Stimulated activated CD8-positive, alpha-beta memory T cell treated with anti-CD3 and anti-CD28 coated beads, Interleukin-12 subunit alpha, Interleukin-12 subunit beta, amount 100 ng/mL, for 4 hours (primary cell): ENCODE measurements at regions not wholly inside any gene's neighbourhood (a gene's known extent, or its start where the extent isn't known, plus 50 kb on each side); places are given as distances from the start of the nearest gene placed in this dataset.
"Not testable (repeated sequence)": the region's sequence is repeated elsewhere in the genome, so short reads cannot be mapped to it uniquely, and the experiment has no call there.

Source experiments
- DNase-seq: peaks from one replicate; pipeline ENCODE4 v3.0.0-alpha.2; 2020; ENCODE audit warnings: low read depth

DNA sequence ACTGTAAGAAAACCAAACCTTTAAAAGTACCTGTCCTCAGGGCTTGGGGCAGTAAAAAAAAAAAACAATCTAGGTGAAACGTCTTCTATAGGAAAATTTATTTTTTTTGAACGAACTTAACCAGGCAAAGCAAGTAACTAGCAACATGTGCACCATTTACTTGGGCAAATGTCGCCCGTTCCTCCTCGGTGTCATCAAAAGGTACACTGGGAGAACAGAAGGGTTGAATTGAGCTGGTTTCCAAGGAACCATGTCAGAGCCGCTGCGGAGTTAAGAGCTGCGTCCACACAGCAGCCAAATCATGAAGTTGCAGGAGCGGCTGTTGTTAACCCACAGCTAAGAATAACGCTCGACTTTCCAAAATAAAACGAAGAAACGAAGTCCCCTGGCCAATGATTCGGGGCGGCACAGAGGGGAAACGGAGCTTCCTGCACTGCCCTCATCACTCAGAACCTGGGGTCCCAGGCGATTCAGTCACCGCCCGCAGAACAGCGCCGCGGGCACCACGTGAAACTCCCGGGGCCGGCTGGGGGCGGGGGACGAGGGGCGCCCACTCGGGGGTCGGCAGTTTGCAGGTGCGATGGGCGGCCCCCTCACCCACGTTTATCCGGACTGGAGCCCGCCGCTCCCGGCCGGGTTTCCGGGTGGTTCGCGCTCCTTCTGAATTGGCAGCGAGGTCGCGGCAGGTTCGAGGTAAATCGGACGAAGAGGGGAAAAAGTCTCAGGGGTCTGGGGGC lies 53.6 kb upstream of the PLGLB1 start:
- DNase-seq = peak; percentile 32

DNA sequence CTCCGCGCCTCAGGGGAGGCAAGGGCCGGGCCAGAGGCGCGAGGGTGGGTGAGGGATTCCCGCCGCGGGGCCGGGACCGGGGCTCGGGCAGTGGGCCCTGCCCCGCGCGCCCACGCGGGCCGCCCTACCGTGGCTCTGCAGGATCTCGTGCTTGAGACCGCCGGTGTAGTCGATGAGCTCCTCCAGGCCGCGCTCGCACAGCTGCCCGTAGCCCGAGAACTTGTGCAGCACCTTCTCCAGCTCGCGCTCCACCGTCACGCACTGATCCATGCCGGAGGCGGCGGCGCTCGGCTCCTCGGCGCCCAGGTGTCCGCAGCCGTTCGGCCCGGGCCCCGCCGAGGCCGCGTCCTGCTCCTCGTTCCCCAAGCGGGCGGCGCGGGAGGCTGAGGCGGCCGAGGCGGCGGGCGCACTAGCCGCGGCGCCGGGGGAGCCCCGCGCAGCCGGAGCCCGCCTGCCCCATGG lies 54.2 kb upstream of the PLGLB1 start:
- peak; percentile 49 for DNase-seq

DNA sequence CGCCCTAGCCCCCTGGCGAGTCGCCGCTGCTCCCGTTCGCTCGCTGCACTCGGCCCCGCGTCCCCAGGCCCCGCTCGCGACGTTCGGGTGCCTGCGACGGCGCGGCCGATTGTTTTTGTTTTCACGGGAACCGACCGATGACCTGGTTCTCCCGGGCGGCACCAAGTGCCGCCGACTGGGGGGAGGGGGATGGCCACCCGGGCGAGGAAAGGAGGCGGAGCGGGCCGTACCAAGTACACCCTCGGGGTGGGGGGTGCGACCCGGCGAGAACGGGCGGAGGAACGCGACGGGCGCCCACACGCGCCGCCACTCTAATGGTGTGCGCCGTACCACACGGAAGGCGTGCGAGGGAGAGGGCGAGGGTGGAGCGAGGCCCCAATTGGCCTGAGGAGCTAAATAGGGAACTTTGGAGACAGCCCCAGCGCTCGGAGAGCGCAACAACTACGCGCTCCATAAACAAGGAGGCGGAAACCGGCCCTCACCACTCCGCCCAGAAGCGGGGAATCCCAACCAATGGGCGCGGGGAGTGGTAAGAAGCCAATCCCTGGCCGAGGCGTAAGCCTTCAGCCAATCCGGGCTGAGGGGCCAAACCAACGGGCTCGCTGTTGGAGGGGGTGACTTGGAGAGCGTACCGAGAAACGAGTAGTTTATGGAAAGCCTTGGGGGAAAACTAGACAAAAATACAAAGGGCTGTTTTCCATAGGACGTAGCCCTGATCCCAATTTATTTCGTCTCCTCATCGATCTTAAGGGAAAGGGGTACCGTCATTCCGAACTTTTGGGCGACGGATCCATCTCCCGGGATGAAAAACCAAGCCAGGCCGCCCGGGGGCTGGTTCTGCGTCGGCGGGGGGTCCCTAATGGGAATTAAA lies 54.8 kb upstream of the PLGLB1 start:
- peak; percentile 78 for DNase-seq

DNA sequence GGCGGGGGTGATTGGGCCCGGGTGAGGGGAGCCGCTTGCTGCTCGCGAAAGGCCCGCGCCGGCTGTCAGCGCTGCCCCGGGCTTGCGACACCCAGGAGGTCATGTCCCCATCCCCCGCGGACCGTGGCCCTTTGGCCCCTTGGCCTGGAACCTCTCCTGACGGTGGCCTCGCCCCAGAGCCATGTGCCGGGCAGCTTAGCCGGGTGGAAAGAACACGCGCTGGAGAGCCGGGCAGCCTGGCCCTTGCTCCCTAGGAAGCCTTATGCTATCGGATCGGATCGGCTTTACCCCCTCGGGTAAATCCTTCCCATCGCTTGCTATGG lies 55.4 kb upstream of the PLGLB1 start:
- not testable (repeated sequence) for DNase-seq

DNA sequence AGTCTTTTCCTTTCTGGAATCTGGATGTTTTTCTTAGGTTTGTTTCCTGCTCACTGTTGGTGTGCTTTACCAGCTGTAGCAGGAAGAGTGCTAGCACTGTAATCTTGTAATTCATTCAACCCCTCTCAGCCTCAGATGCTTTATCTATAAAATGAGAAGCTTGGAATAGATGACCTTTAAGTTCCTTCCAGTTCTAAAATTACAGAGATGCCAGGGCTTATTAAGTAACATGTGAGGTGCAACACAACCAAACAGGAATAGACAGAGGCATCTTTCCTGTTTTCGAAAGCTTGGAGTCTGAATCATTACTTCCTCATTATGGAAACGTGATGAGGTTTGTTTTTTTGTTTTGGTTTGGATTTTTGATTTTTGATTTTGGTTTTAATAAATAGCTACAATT lies 60.1 kb upstream of the PLGLB1 start:
- not testable (repeated sequence) for DNase-seq

DNA sequence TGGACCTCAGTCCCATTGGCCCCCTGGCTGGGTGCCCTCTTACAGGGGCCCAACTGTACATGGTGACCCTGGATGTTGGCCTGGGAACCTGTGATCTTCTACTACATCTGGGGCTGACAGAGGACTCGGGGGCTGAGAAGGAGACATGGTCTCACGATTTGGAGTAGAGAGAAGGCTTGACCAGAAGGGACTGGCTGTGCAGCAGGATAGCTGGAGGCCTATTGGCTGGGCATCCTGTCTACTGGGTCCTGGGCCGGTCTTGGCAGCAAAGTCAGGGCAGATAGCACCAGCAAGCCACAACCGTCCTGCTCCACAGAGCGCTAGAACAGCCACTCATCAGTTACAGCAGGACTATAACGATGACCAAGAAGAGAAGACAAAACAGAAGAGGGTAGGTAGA lies 66.4 kb upstream of the PLGLB1 start:
- DNase-seq = not testable (repeated sequence)

DNA sequence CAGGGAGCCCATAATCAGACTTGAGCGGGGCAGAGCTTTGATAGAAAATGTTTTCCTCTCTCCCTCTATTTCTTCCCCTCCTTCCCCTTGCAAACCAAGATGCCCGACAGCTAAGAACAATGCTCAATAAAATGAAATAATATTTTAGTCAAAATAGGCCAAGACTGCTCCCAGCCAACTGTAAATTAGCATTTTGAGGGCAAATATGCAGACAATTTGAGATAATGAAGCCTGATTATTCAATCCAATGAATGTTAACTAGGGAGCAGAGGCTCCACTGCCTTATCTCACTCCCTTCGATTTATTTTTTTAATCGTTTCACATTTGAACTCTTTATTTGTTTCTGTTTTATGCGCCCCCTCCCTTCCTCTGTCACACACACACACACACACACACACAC lies 67.8 kb upstream of the PLGLB1 start:
- not testable (repeated sequence) for DNase-seq

DNA sequence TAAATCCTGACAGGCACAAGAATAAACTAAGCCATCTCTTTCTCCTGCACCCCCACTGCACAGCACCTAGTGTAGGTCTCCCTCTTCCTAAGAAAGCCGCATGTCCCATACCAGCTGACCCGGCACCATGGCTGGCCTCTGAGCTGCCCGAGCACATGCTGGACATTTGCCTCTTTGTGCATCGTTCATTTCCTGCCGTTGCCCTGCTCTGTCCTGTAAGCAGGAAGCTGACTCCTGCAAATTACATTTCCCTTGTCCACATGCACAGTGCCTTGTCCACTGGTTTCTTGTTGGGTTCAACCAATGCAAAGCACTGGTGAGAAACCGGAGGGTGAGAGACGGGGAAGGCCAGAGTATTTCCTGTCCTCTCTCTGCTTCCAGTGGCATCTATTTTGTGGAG lies 71.6 kb upstream of the PLGLB1 start:
- DNase-seq = not testable (repeated sequence)

DNA sequence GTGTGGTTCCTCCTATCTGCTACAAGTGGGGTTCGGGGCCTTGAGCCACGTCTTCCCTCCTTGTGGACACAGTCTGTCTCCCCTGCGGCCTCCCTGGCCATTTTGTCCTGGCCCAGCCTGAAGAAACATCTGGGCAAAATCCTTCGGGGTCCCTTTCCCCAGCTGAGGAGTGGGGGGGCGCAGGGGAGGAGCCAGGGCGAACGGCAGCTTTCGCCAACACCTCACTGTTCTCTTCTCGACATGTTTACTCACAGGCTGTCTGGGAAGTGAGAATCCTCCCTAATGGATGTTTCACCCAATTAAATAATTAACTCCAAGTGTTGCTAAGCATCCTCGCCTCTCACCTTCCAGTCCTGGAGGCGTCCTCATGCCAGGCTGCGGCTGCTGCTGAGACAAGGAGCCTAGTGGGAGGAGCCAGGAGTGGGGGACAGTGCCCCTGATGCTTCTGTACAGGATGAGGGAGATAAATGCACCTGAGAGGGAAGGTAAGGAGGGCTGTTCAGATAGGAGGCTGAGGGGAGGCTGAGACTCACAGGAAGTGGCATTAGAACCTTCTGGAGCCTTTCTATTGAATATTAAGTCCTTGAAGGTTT lies 72.4 kb upstream of the PLGLB1 start:
- not testable (repeated sequence) for DNase-seq

DNA sequence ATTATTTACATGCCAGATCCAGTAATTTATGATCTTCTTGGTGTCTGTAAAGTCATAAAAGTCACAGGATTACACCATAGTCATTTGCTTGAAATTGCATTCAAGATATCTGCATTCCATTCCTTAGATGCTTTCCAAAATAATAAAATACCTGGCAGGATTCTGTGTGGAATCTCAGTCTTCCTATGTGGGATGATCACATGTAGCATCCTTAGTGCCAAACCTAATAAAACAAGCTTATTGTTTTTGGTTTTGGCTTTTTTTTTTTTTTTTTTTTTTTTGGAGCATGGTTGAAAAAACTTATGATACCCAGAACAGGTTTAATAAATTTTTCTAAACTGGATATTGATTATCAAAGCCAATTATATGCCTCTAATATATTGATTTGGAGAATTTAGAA lies 74.2 kb upstream of the PLGLB1 start:
- not testable (repeated sequence) for DNase-seq

DNA sequence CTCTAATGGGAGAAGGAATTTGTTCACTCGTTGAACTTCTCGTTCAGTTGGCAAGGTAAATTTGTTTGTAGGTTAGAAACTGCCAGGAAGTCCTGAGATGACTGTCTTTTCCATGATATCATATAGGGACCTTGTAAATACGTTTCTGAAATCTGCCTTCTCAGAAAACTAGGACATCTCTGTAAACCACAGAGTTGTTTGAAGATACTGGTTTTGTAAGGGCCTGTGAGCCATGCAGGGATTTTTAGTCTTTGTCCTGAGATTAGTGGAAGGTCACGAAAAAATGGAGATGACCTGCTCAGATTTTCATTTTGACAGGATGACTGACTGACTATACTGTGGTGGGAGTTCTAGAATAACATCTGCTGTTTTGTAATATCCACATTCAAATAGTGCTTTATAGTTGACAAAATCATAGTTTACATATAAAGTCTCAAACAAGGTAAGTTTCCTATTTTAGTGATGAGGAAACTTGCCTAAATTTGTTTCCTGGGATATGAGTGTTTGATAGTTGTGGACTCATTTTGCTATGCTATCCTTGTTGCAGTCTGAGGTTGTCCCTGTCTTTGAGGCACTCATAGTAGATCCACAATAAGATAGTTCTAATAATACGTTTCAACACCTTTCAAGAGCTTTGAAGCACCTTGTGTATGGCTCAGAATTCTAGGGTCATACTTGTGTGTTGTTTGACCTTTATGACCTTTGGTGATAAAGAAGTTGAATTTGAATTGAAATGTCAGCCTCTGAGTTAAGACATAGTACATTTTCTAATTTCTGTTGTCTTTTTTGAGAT lies 107.3 kb upstream of the PLGLB1 start:
- DNase-seq = not testable (repeated sequence)

DNA sequence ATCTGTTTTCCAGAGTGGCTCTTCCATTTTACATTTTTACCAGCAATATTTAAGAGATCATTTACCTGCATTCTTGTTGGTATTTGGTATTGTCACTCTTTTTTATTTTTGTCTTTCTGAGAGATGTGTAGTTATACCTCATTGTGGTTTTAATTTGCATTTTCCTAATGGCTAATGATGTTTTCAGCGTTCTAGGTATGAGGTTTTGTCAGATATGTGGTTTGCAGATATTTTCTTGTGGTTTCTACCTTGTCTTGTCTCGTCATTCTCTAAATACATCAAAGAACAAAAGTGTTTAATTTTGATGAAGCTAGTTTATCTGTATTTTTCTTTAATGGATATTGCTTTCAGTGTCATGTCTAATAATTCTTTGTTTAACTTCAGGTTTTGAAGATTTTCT lies 110.9 kb upstream of the PLGLB1 start:
- not testable (repeated sequence) for DNase-seq

DNA sequence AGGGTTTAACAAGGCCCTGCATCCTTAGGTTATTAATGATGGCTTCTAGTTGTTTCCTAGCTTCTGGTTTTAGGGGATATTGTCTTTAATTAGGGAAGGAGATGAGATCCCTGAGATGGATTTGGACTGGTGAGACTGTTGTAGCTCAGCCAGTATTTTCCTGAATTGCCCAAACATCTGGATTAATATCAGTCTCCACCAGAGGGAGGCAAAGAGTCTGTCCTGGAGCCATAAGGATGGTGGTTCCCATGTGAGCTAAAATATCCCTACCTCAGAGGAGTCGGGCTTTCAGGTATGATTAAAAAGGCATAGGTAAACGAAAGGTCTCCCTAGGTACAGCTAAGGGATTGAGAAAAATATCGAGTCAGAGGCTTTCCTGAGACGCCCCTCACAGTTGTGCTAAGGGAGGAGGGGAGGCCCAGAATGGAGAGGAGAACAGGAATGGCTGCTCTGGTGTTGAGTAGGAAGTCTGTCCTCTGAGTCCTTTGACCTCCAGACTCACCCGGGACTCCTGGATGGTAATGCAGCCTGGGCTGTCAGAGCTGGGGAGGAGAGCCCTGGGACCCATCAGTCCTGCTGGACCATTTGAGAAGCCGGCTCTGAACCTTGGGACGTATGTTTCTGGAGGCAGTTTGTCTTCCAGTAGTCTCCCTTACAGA lies 130.3 kb upstream of the PLGLB1 start:
- DNase-seq = not testable (repeated sequence)

DNA sequence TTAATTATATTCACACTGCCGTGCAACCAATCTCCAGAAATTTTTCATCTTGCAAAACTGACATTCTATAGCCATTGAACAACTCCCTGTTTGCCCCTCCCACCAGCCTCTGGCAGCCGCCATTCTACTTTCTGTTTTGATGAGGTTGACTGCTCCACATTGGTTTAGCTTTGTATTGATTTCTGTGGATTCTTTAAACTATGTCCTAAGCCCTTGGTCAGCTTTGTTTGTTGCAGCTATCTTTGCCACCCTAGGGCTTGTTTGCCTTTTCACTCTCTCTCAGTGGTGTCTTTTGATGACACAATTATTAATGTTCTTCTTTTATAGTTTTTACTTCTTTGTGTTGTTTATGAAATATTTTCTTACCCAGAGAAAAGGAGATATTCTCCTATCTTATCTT lies 152.8 kb upstream of the PLGLB1 start:
- not testable (repeated sequence) for DNase-seq

DNA sequence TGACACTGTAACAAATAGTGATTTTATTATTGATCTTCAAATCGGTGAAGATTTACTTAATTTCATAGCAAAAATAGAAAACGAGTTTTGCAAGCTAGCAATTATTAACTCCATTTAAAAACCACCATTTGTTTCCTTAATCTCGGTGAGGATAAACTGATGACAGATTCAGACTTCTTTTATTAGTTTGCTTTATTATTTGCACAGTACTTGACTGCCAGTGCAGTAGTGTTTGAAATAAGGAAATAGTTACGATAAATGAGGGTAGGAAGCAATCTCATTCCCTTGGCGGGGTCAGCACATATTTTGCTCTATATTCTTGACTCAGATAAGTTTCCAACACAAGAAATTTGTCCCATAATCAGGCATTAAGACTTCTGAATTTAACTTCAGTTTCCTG lies 161.7 kb upstream of the PLGLB1 start:
- not testable (repeated sequence) for DNase-seq

DNA sequence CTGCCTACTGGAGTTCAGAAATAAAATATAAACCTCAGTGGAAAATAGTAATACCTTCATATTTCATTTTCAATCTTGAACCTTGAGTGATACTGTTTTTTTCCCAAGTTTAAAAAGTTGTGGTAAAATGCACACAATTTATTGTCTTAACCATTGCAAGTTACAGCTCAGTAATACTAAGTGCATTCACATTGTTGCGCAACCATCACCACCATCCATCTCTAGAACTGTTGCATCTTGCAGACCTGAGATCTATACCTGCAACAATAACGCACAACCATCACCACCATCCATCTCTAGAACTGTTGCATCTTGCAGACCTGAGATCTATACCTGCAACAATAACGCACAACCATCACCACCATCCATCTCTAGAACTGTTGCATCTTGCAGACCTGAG lies 162.6 kb upstream of the PLGLB1 start:
- DNase-seq = not testable (repeated sequence)

DNA sequence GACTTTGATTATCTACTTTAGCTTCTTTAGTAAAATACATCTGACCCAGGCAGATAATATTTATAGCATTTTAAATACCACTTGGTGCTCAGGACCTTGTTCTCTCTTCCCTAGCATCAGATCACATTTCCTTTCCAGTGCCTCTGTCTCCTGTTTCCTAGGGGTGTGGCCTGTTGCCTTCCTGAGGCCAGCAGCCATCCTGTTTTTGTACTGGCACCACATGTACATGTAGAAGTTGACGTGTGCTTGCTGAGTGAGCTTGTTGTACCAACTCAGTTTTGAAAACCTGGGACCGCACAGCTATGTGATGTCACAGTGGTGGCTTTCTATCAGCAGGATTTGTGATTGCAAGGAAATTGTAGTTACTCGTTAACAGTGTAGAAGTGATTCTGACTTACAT lies 167.6 kb upstream of the PLGLB1 start:
- not testable (repeated sequence) for DNase-seq

DNA sequence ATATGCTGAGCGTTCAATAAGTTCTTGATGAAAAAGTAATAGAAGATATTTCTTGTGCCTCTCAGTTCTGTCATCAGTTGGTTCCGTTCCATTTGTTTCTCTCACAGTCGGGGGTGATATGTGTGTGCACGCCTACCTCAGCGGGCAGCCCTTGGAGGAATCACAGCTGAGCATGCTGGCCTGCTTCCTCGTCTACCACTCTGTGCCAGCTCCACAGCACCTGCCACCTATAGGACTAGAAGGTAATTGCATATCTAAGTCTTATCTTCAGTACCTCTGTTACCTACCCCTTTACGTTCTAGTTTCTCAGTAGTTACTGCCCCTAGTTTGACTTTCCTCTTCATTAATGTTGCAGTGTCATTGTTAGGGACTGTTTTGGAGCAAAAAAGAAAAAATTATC lies 171.7 kb upstream of the PLGLB1 start:
- DNase-seq = not testable (repeated sequence)

DNA sequence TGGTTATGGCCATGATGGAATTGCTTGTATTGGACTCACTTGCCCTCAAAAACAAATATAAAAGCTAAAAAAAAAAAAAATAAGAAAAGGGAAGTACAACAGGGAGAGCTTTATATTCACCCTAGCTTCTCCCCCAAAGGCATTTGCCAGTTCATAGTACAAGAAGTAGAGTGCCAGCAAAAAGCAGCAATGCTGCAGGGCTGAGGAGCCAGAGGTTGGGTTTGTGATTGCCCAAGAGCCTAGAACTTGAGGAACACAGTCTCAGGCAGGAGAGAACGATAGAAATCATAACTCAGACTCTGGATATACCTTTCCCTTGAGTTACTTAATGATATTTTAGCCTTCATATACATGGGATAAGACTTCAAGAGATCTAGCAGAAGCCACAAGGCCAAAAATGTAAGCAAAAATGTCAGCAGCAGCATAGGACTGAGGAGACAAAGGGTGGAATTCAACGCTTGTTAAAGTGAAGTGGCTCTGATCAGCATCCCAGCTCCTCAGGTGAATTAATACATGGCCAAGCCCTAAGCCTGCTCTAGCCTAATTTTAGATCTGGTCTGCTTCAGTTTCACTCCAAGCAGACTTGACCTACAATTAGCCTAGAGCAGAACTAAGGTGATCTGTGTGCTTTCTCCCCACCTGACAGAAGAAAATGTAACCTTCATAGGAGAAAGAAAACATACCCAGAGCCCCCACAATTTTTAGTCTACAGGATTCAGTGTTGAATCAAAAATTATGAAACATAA lies 172.8 kb upstream of the PLGLB1 start:
- not testable (repeated sequence) for DNase-seq

DNA sequence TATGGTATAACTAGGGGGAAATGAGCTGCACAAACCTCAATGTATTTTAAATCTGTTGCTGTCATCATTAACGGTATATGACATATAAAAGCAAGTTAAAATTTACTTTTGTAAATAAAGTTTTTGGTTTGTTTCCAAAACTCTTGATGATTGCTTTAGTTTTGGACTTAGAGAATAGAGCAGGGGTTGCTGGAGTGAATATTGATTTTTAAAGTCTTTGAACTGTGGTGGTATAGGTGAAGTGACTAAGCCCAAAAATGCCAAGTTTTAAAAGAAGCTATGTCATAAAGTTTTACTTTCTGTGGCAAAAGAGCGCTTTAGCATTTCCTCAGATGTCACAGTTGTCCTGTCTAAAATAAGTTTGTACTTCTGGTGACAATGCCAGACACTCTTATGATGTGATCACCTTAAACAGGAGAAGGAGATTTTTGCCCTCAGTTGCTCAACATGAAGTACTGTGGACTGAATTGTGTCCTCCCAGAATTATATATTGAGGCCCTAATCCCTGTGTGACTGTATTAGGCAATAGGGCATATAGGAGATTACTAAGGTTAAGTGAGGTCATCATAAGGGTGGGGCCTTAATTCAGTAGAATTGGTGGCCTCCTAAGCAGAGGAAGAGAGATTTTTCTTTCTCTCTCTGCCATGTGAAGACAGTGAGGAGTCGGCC lies 175.2 kb upstream of the PLGLB1 start:
- DNase-seq = not testable (repeated sequence)
